HepG2 (cell line): ENCODE measurements at regions not wholly inside any gene's neighbourhood (a gene's known extent, or its start where the extent isn't known, plus 50 kb on each side); places are given as distances from the start of the nearest gene placed in this dataset.

Experiments
- ATAC-seq: fragments of 200-7000 bp; cut with Tn5 transposase; 3 replicates; pipeline ENCODE4 v1.9.1; 2020; ENCODE audit warnings: mild to moderate bottlenecking, moderate library complexity
- BruUV-seq: library from RNA; stranded (reverse); fragments of 400-500 nt; replicated peaks from 2 replicates; lab custom pipeline; 2021; lab: Mats Ljungman, UMichigan
- CTCF ChIA-PET: fragments of 300-600 bp; formaldehyde crosslinking; extraction: SDS; loops from one replicate; lab custom pipeline; 2021; ENCODE audit warnings: low total read pairs, inconsistent platforms, low intra/inter-chr PET ratio; lab: Yijun Ruan, JAX
- POLR2A ChIA-PET: fragments of 350-600 bp; sonication (Branson Sonifier 250); formaldehyde crosslinking; loops from one replicate; lab custom pipeline; 2020; ENCODE audit warnings: antibody characterized with exemption, inconsistent platforms; lab: Yijun Ruan, JAX
- DNase-seq: peaks from one replicate; pipeline ENCODE4 v3.0.0-alpha.2; 2015; ENCODE audit warnings: low spot score
- FAIRE-seq: peaks from 3 replicates; lab custom pipeline; 2011; peaks lifted over from hg19 to GRCh38; lab: Jason Lieb, UNC
- H2AFZ ChIP-seq: one replicate; pipeline ENCODE4 v1.6.1; 2011; ENCODE audit warnings: low read length, inconsistent platforms
- H3K27ac ChIP-seq: fragments of 300-600 bp; 3 replicates; pipeline ENCODE4 v1.8.0; 2011; ENCODE audit warnings: mixed run types, mild to moderate bottlenecking, mixed read lengths, low read length, inconsistent platforms; ENCODE audit not compliant: insufficient read depth; ENCODE audit errors: extremely low read length
- H3K27me3 ChIP-seq, 2 experiments: fragments of 200-600 bp in 1 of 2; 2 replicates in 1 of 2; 3 replicates in 1 of 2; pipeline versions ENCODE4 v1.6.0 to v1.8.0; 2011; ENCODE audit warnings: low read length in 2 of 2, mild to moderate bottlenecking in 2 of 2, moderate library complexity in 2 of 2, inconsistent platforms in 1 of 2; ENCODE audit not compliant: insufficient read depth in 2 of 2, control insufficient read depth in 1 of 2
- H3K36me3 ChIP-seq, 2 experiments: fragments of 200-600 bp in 1 of 2; replicated peaks in 1 of 2; 2 replicates in 1 of 2; 3 replicates in 1 of 2; pipeline versions ENCODE4 v1.5.1 to v1.8.0; 2011; ENCODE audit warnings: low read length in 2 of 2, inconsistent platforms in 1 of 2; ENCODE audit not compliant: insufficient read depth in 2 of 2, control insufficient read depth in 1 of 2
- H3K4me1 ChIP-seq: 2 replicates; pipeline ENCODE4 v1.5.1; 2012; ENCODE audit warnings: low read length, inconsistent platforms; ENCODE audit not compliant: insufficient read depth
- H3K4me2 ChIP-seq: 2 replicates; pipeline ENCODE4 v1.6.0; 2011; ENCODE audit warnings: low read depth, low read length, inconsistent platforms
- H3K4me3 ChIP-seq, 3 experiments: fragments of 200-600 bp in 1 of 3; sonication (generic), shearing (Covaris generic) in 1 of 3; replicated peaks in 1 of 3; 2 replicates each; pipeline ENCODE4 v1.5.1; 2011 to 2016; ENCODE audit warnings: low read length in 3 of 3, inconsistent platforms in 2 of 3, low read depth in 2 of 3, mild to moderate bottlenecking in 2 of 3, control low read depth in 1 of 3, mixed read lengths in 1 of 3; ENCODE audit not compliant: insufficient read depth in 1 of 3
- H3K79me2 ChIP-seq: one replicate; pipeline ENCODE4 v1.6.1; 2011; ENCODE audit warnings: low read length, inconsistent platforms; ENCODE audit not compliant: insufficient read depth
- H3K9ac ChIP-seq: 2 replicates; pipeline ENCODE4 v1.6.0; 2011; ENCODE audit warnings: mild to moderate bottlenecking, low read depth, low read length, inconsistent platforms; ENCODE audit not compliant: insufficient read depth
- H3K9me3 ChIP-seq: 2 replicates; pipeline ENCODE4 v1.5.1; 2012; ENCODE audit warnings: mild to moderate bottlenecking, low read length
- H4K20me1 ChIP-seq: 2 replicates; pipeline ENCODE4 v1.6.0; 2011; ENCODE audit warnings: inconsistent platforms, mild to moderate bottlenecking, low read length, moderate library complexity; ENCODE audit not compliant: insufficient read depth
- AGO2 ChIP-seq: fragments of 200-400 bp; formaldehyde crosslinking; optimal IDR thresholded peaks from 2 replicates; pipeline ENCODE3; 2017; ENCODE audit warnings: mild to moderate bottlenecking, low read depth, low read length, moderate library complexity
- CHD4 ChIP-seq: fragments of 200-600 bp; sonication (generic); IDR thresholded peaks from 2 replicates; pipeline ENCODE4 v1.7.0; 2017; ENCODE audit warnings: mild to moderate bottlenecking, low read length, borderline replicate concordance
- EP300 ChIP-seq, 3 experiments: sonication (generic) in 1 of 3; formaldehyde crosslinking in 1 of 3; IDR thresholded peaks; 2 replicates each; pipeline versions ENCODE4 v1.5.1 to v1.6.1; 2011 to 2020; ENCODE audit warnings: low read depth in 2 of 3, low read length in 2 of 3, borderline replicate concordance in 1 of 3, improper control_type of control experiment in 1 of 3, mild to moderate bottlenecking in 1 of 3, missing genetic modification reagents in 1 of 3, moderate library complexity in 1 of 3
- GATAD2A ChIP-seq: IDR thresholded peaks from 2 replicates; pipeline ENCODE4 v1.6.1; 2016
- ZFP62 ChIP-seq: sonication (generic); formaldehyde crosslinking; IDR thresholded peaks from 2 replicates; pipeline ENCODE4 v1.4.0; 2020; ENCODE audit warnings: missing genetic modification reagents
- ZNF224 ChIP-seq: sonication (generic); formaldehyde crosslinking; IDR thresholded peaks from 2 replicates; pipeline ENCODE4 v1.5.0; 2020; ENCODE audit warnings: mild to moderate bottlenecking, missing genetic modification reagents
- ZNF296 ChIP-seq: sonication (generic); formaldehyde crosslinking; conservative IDR thresholded peaks from 2 replicates; pipeline ENCODE4 v1.5.0; 2020; ENCODE audit warnings: mild to moderate bottlenecking, missing genetic modification reagents
- ZNF546 ChIP-seq: sonication (generic); formaldehyde crosslinking; conservative IDR thresholded peaks from 2 replicates; pipeline ENCODE4 v1.8.1; 2023; ENCODE audit warnings: mild to moderate bottlenecking, missing genetic modification reagents
- ZNF891 ChIP-seq: sonication (generic); formaldehyde crosslinking; IDR thresholded peaks from 2 replicates; pipeline ENCODE4 v1.5.0; 2020; ENCODE audit warnings: mild to moderate bottlenecking, missing genetic modification reagents
- WGBS: methylation state at CpG from one replicate; pipeline ENCODE4 v1.1.6; 2017; ENCODE audit warnings: low lambda C conversion rate; 5-methylcytosine and 5-hydroxymethylcytosine counted together
- in situ Hi-C: cut with HindIII; loops from 2 replicates; pipeline ENCODE4 v1.10.0; 2017; ENCODE audit warnings: low pct_unique_long_range_greater_than_20kb; ENCODE audit not compliant: extremely low pct_ligation_motif_present
- intact Hi-C: fragments of 100-400 bp; cut with micrococcal nuclease; formaldehyde crosslinking; loops from one replicate; pipeline ENCODE4 v1.10.0; 2022; ENCODE audit not compliant: unreplicated experiment
- TF ChIP-seq, protein P1 (sequence below): sonication (generic); formaldehyde crosslinking; IDR thresholded peaks from 2 replicates; pipeline ENCODE4 v1.8.1; 2022; ENCODE audit warnings: low read depth, mild to moderate bottlenecking, missing genetic modification reagents
- TF ChIP-seq, protein P2 (sequence below): sonication (generic); formaldehyde crosslinking; IDR thresholded peaks from 2 replicates; pipeline ENCODE4 v1.4.0; 2020; ENCODE audit warnings: missing genetic modification reagents, mild to moderate bottlenecking, borderline replicate concordance
- TF ChIP-seq, protein P3 (sequence below): sonication (generic); formaldehyde crosslinking; IDR thresholded peaks from 2 replicates; pipeline ENCODE4 v1.4.0; 2020; ENCODE audit warnings: mild to moderate bottlenecking, missing genetic modification reagents
- TF ChIP-seq, protein P4 (sequence below): sonication (generic); formaldehyde crosslinking; IDR thresholded peaks from 2 replicates; pipeline ENCODE4 v1.4.0; 2020; ENCODE audit warnings: missing genetic modification reagents, borderline replicate concordance
- TF ChIP-seq, protein P5 (sequence below): IDR thresholded peaks from 2 replicates; pipeline ENCODE4 v1.6.1; 2016; ENCODE audit warnings: low read depth

DNA sequence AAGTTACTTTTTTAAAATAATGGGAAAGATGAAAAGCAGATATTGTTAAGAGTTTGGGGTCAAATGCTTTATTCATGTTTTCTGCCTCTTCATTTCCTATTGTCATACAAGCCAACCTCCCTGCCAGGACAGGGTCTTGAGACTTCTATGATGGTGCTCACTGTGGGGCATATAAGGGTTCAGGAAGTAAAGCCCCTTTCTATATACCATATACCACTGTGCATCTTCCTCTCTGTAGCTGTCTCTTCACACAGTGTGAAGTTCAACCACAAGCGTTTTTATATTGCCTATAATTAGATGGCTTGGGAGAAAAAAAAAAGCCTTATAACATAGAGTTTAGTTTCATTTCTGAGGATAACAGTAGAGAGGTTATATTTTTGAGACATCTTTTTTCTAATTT lies 389.8 kb upstream of the SORCS1 start (continued):
- TF ChIP-seq ZNF224 (CRISPR knock-in tag), result no peak
- TF ChIP-seq EP300 (IDR thresholded peaks at IDR 0.05; ENCODE audit: low read depth in 2 of 2, low read length in 2 of 2), result no peak
- no peak for TF ChIP-seq EP300 (CRISPR knock-in tag; IDR thresholded peaks at IDR 0.05; ENCODE audit: borderline replicate concordance)
- TF ChIP-seq ZNF296 (CRISPR knock-in tag), result no peak
- no peak for TF ChIP-seq ZNF546 (CRISPR knock-in tag)
- TF ChIP-seq, protein P1, sequence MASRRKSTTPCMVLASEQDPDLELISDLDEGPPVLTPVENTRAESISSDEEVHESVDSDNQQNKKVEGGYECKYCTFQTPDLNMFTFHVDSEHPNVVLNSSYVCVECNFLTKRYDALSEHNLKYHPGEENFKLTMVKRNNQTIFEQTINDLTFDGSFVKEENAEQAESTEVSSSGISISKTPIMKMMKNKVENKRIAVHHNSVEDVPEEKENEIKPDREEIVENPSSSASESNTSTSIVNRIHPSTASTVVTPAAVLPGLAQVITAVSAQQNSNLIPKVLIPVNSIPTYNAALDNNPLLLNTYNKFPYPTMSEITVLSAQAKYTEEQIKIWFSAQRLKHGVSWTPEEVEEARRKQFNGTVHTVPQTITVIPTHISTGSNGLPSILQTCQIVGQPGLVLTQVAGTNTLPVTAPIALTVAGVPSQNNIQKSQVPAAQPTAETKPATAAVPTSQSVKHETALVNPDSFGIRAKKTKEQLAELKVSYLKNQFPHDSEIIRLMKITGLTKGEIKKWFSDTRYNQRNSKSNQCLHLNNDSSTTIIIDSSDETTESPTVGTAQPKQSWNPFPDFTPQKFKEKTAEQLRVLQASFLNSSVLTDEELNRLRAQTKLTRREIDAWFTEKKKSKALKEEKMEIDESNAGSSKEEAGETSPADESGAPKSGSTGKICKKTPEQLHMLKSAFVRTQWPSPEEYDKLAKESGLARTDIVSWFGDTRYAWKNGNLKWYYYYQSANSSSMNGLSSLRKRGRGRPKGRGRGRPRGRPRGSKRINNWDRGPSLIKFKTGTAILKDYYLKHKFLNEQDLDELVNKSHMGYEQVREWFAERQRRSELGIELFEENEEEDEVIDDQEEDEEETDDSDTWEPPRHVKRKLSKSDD (CRISPR knock-in tag), result no peak
- no peak for TF ChIP-seq CHD4

DNA sequence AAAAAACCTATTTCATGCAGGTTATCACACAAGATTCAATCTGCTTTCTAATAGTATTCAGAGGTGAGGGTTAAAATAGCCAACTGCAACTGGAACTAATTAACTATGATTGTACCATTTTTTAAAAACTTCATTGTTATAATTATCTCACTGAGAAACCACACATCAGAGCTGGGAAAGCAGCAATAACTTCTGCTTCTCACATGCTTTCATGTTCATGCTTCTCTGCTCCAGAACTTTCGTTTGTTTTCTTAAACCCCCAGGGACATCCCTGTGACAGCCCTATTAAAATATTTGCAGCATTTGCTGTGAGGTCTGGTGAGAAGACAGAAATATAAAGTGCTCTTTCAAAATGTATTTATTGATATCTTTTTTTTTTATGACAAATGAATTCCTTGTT lies 389.0 kb upstream of the SORCS1 start:
- H3K4me1 ChIP-seq, result no peaks in the 10 kb centered on the region
- no peak overlapping the region for H3K9ac ChIP-seq
- H3K79me2 ChIP-seq, result no peaks in the 10 kb centered on the region
- BruUV-seq, result no TSS peak
- 0% methylated on average over 1 of the region's 1 CpG for WGBS
- in situ Hi-C loops, result no loop called here
- POLR2A ChIA-PET, result no interaction called here
- DNase-seq, result no peak
- no peaks in the 10 kb centered on the region for H3K36me3 ChIP-seq
- peaks cover 76% of the 10 kb centered on the region for H3K9me3 ChIP-seq
- ATAC-seq, result no peak
- H3K4me2 ChIP-seq, result no peak overlapping the region
- FAIRE-seq, result no peak
- H4K20me1 ChIP-seq, result no peaks in the 10 kb centered on the region
- intact Hi-C loops, result no loop called here
- no peak overlapping the region for H3K4me3 ChIP-seq
- H3K27me3 ChIP-seq, result no peaks in the 10 kb centered on the region
- CTCF ChIA-PET, result no interaction called here
- no peak overlapping the region for H2AFZ ChIP-seq
- no peak overlapping the region for H3K27ac ChIP-seq
- TF ChIP-seq GATAD2A (CRISPR knock-in tag), result no peak
- TF ChIP-seq, protein P2, sequence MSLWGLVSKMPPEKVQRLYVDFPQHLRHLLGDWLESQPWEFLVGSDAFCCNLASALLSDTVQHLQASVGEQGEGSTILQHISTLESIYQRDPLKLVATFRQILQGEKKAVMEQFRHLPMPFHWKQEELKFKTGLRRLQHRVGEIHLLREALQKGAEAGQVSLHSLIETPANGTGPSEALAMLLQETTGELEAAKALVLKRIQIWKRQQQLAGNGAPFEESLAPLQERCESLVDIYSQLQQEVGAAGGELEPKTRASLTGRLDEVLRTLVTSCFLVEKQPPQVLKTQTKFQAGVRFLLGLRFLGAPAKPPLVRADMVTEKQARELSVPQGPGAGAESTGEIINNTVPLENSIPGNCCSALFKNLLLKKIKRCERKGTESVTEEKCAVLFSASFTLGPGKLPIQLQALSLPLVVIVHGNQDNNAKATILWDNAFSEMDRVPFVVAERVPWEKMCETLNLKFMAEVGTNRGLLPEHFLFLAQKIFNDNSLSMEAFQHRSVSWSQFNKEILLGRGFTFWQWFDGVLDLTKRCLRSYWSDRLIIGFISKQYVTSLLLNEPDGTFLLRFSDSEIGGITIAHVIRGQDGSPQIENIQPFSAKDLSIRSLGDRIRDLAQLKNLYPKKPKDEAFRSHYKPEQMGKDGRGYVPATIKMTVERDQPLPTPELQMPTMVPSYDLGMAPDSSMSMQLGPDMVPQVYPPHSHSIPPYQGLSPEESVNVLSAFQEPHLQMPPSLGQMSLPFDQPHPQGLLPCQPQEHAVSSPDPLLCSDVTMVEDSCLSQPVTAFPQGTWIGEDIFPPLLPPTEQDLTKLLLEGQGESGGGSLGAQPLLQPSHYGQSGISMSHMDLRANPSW, result no peak
- TF ChIP-seq, protein P3, sequence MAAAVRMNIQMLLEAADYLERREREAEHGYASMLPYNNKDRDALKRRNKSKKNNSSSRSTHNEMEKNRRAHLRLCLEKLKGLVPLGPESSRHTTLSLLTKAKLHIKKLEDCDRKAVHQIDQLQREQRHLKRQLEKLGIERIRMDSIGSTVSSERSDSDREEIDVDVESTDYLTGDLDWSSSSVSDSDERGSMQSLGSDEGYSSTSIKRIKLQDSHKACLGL, result no peak
- no peak for TF ChIP-seq ZFP62 (CRISPR knock-in tag)
- TF ChIP-seq ZNF891 (CRISPR knock-in tag), result no peak
- no peak for TF ChIP-seq AGO2
- TF ChIP-seq, protein P4, sequence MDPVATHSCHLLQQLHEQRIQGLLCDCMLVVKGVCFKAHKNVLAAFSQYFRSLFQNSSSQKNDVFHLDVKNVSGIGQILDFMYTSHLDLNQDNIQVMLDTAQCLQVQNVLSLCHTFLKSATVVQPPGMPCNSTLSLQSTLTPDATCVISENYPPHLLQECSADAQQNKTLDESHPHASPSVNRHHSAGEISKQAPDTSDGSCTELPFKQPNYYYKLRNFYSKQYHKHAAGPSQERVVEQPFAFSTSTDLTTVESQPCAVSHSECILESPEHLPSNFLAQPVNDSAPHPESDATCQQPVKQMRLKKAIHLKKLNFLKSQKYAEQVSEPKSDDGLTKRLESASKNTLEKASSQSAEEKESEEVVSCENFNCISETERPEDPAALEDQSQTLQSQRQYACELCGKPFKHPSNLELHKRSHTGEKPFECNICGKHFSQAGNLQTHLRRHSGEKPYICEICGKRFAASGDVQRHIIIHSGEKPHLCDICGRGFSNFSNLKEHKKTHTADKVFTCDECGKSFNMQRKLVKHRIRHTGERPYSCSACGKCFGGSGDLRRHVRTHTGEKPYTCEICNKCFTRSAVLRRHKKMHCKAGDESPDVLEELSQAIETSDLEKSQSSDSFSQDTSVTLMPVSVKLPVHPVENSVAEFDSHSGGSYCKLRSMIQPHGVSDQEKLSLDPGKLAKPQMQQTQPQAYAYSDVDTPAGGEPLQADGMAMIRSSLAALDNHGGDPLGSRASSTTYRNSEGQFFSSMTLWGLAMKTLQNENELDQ (CRISPR knock-in tag), result no peak
- TF ChIP-seq, protein P5, sequence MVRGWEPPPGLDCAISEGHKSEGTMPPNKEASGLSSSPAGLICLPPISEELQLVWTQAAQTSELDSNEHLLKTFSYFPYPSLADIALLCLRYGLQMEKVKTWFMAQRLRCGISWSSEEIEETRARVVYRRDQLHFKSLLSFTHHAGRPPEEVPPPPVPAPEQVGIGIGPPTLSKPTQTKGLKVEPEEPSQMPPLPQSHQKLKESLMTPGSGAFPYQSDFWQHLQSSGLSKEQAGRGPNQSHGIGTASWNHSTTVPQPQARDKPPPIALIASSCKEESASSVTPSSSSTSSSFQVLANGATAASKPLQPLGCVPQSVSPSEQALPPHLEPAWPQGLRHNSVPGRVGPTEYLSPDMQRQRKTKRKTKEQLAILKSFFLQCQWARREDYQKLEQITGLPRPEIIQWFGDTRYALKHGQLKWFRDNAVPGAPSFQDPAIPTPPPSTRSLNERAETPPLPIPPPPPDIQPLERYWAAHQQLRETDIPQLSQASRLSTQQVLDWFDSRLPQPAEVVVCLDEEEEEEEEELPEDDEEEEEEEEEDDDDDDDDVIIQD (CRISPR knock-in tag), result no peak
